A673 (cell line): ENCODE measurements at regions not wholly inside any gene's neighbourhood (a gene's known extent, or its start where the extent isn't known, plus 50 kb on each side); places are given as distances from the start of the nearest gene placed in this dataset.

ENCODE experiments used
- BruUV-seq: library from RNA; stranded (reverse); fragments of 400-500 nt; replicated peaks from 2 replicates; lab custom pipeline; 2021; lab: Mats Ljungman, UMichigan
- CTCF ChIA-PET: fragments of 300-600 bp; sonication (Branson Sonifier 250); formaldehyde crosslinking; loops from one replicate; lab custom pipeline; 2022; ENCODE audit warnings: antibody characterized with exemption; lab: Charles Lee
- POLR2A ChIA-PET: fragments of 300-600 bp; sonication (Branson Sonifier 250); formaldehyde crosslinking; loops from one replicate; lab custom pipeline; 2022; ENCODE audit warnings: antibody characterized with exemption; ENCODE audit not compliant: low non-redundant PET; lab: Charles Lee
- DNase-seq: peaks from one replicate; pipeline ENCODE4 v3.0.0-alpha.2; 2015; ENCODE audit warnings: low spot score
- H3K27ac ChIP-seq: fragments of 200-600 bp; sonication (generic); 2 replicates; pipeline ENCODE4 v1.5.1; 2016; ENCODE audit warnings: mixed run types, low read depth, mild to moderate bottlenecking, mixed read lengths, antibody characterized with exemption, low read length; ENCODE audit not compliant: poor library complexity, severe bottlenecking
- H3K27me3 ChIP-seq: fragments of 200-600 bp; sonication (generic); replicated peaks from 2 replicates; pipeline ENCODE4 v1.6.1; 2017; ENCODE audit warnings: mixed run types, low read depth, mild to moderate bottlenecking, mixed read lengths, antibody characterized with exemption, low read length; ENCODE audit not compliant: insufficient read depth, poor library complexity
- H3K36me3 ChIP-seq: fragments of 200-600 bp; sonication (generic); 2 replicates; pipeline ENCODE4 v1.6.1; 2016; ENCODE audit warnings: mixed run types, mild to moderate bottlenecking, mixed read lengths, antibody characterized with exemption, low read length; ENCODE audit not compliant: insufficient read depth, poor library complexity, severe bottlenecking
- H3K4me1 ChIP-seq: fragments of 200-600 bp; sonication (generic); 2 replicates; pipeline ENCODE4 v1.6.1; 2017; ENCODE audit warnings: mixed run types, mild to moderate bottlenecking, mixed read lengths, antibody characterized with exemption, low read length; ENCODE audit not compliant: insufficient read depth, poor library complexity, severe bottlenecking
- H3K4me3 ChIP-seq: fragments of 200-600 bp; sonication (generic); 2 replicates; pipeline ENCODE4 v1.5.1; 2016; ENCODE audit warnings: low read depth, mixed run types, mild to moderate bottlenecking, mixed read lengths, low read length; ENCODE audit not compliant: poor library complexity, severe bottlenecking
- H3K9me3 ChIP-seq: fragments of 200-600 bp; sonication (generic); 2 replicates; pipeline ENCODE4 v1.6.1; 2016; ENCODE audit warnings: mixed run types, low read depth, mild to moderate bottlenecking, mixed read lengths, antibody characterized with exemption, low read length; ENCODE audit not compliant: poor library complexity, severe bottlenecking
- EZH2 ChIP-seq: fragments of 200-600 bp; sonication (generic); IDR thresholded peaks from 2 replicates; pipeline ENCODE4 v1.6.1; 2017; ENCODE audit warnings: borderline replicate concordance, low read depth, mild to moderate bottlenecking, mixed read lengths, antibody characterized with exemption, low read length; ENCODE audit not compliant: poor library complexity, severe bottlenecking
- intact Hi-C: fragments of 100-400 bp; cut with micrococcal nuclease; formaldehyde crosslinking; loops from one replicate; pipeline ENCODE4 v1.10.0; 2022; ENCODE audit not compliant: unreplicated experiment
- TF ChIP-seq, protein P1 (sequence below): fragments of 300-800, 200-600 bp; sonication (generic); conservative IDR thresholded peaks from 2 replicates; pipeline ENCODE4 v1.5.1; 2017; ENCODE audit warnings: low read depth, mild to moderate bottlenecking, antibody characterized with exemption, low read length, moderate library complexity, mixed read lengths

DNA sequence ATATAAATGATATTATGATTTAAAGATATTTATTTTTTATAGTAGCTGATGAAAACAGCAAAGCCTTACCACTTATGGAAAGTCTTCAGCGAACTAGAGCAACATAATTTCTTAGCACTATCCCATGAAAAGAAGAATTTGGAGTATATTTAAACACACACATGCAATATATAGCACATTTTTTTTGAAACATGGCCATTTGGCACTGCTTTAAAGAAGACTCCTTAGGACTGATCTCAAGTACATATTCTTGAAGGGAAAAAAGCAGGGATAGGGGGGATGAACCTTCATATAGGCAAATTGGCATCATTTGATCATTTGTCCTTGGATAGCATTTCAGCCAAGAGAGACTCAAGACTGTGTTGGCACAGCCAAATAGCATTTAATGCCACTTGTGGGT lies 193.3 kb downstream of the ANKRD50 start:
- no peaks in the 10 kb centered on the region for H3K36me3 ChIP-seq
- ChIA-PET CTCF (no interaction called here), POLR2A (no interaction called here)
- H3K4me3 ChIP-seq = no peak overlapping the region
- no peak overlapping the region for H3K27ac ChIP-seq
- BruUV-seq = no TSS peak
- H3K27me3 ChIP-seq = no peaks in the 10 kb centered on the region
- intact Hi-C loops = no loop called here
- TF ChIP-seq EZH2 = no peak
- TF ChIP-seq, protein P1, sequence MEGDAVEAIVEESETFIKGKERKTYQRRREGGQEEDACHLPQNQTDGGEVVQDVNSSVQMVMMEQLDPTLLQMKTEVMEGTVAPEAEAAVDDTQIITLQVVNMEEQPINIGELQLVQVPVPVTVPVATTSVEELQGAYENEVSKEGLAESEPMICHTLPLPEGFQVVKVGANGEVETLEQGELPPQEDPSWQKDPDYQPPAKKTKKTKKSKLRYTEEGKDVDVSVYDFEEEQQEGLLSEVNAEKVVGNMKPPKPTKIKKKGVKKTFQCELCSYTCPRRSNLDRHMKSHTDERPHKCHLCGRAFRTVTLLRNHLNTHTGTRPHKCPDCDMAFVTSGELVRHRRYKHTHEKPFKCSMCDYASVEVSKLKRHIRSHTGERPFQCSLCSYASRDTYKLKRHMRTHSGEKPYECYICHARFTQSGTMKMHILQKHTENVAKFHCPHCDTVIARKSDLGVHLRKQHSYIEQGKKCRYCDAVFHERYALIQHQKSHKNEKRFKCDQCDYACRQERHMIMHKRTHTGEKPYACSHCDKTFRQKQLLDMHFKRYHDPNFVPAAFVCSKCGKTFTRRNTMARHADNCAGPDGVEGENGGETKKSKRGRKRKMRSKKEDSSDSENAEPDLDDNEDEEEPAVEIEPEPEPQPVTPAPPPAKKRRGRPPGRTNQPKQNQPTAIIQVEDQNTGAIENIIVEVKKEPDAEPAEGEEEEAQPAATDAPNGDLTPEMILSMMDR = no peak
- H3K4me1 ChIP-seq = no peaks in the 10 kb centered on the region
- no peaks in the 10 kb centered on the region for H3K9me3 ChIP-seq
- DNase-seq = no peak

DNA sequence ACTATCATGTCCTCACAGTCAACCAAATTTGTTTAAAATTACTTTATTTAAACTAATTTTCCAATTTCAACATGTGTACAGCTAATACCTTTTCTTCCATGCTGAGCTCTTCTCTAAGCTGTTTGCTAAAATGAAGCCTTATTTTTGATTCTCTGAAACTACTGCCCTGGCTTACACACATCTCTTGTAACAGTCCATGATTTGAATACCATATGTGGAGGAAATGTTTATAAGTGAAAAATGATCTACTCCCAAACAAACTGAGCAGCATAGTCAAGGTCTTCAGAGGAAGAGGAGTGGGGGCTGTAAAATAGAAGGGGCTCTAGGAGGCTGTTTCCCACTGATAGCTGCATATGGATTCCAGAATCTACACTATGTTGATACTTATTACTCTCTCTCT lies 188.7 kb downstream of the ANKRD50 start:
- no peaks in the 10 kb centered on the region for H3K36me3 ChIP-seq
- intact Hi-C loops = no loop called here
- H3K9me3 ChIP-seq = no peaks in the 10 kb centered on the region
- no peaks in the 10 kb centered on the region for H3K4me1 ChIP-seq
- TF ChIP-seq, protein P1 = no peak
- no peak for TF ChIP-seq EZH2
- POLR2A ChIA-PET = no interaction called here
- H3K27ac ChIP-seq = no peak overlapping the region
- BruUV-seq = no TSS peak
- CTCF ChIA-PET = interaction anchor here (0.5 kb wide), 1 partner anchor 758 kb away, joined by 3 read pairs; no protein-coding TSS in a partner anchor
- H3K27me3 ChIP-seq = no peaks in the 10 kb centered on the region
- DNase-seq = no peak
- H3K4me3 ChIP-seq = no peak overlapping the region

DNA sequence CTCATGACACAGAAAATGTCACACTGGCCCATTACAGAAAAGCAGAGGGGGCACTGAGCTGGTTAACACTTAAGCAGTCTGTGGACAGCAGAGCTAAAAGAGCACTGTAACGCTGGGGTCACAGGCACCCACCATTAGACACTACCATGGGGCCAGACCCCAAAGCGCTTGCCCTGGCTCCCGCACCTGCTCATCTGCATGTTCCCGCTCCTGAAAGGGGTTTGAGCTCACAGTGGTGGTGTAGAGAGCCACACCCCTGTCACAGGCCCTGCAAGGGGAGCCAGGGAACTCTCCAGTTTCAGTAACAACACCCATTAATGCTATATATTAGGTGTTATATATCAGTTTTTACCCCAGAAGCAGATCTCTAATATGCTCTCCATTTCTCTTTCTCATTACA lies 187.0 kb downstream of the ANKRD50 start:
- Histone ChIP-seq H3K4me3 (no peak overlapping the region), H3K27ac (no peak overlapping the region), H3K36me3 (no peaks in the 10 kb centered on the region), H3K27me3 (no peaks in the 10 kb centered on the region), H3K9me3 (no peaks in the 10 kb centered on the region), H3K4me1 (peaks cover 4% of the 10 kb centered on the region)
- intact Hi-C loops = no loop called here
- ChIA-PET POLR2A (interaction anchor here (0.5 kb wide), 1 partner anchor 585 kb away, joined by 4 read pairs; no protein-coding TSS in a partner anchor), CTCF (no interaction called here)
- TF ChIP-seq, protein P1 = no peak
- no peak for TF ChIP-seq EZH2
- DNase-seq = no peak
- no TSS peak for BruUV-seq
